GM23338 (cell line): ENCODE measurements at regions not wholly inside any gene's neighbourhood (a gene's known extent, or its start where the extent isn't known, plus 50 kb on each side); places are given as distances from the start of the nearest gene placed in this dataset.

Source experiments
- ATAC-seq: fragments of 200-7000 bp; cut with Tn5 transposase; 3 replicates; pipeline ENCODE4 v1.9.1; 2020
- DNase-seq: peaks from one replicate; pipeline ENCODE4 v3.0.0-alpha.2; 2015; ENCODE audit warnings: low spot score
- H2AFZ ChIP-seq: fragments of 200-600 bp; sonication (generic); 2 replicates; pipeline ENCODE4 v1.8.0; 2016; ENCODE audit warnings: antibody characterized with exemption, mild to moderate bottlenecking, moderate library complexity
- H3F3A ChIP-seq: fragments of 200-600 bp; sonication (generic); replicated peaks from 2 replicates; pipeline ENCODE4 v1.8.0; 2017; ENCODE audit warnings: antibody characterized with exemption, mixed run types, low read depth
- H3K27ac ChIP-seq: fragments of 200-600 bp; sonication (generic); 2 replicates; pipeline ENCODE4 v1.6.1; 2016; ENCODE audit warnings: low read depth
- H3K27me3 ChIP-seq: fragments of 200-600 bp; sonication (generic); 2 replicates; pipeline ENCODE4 v1.8.0; 2016; ENCODE audit warnings: mild to moderate bottlenecking, mixed run types, moderate library complexity; ENCODE audit not compliant: insufficient read depth
- H3K36me3 ChIP-seq: fragments of 200-600 bp; sonication (generic); 2 replicates; pipeline ENCODE4 v1.8.0; 2016; ENCODE audit warnings: mild to moderate bottlenecking; ENCODE audit not compliant: insufficient read depth
- H3K4me1 ChIP-seq: fragments of 200-600 bp; sonication (generic); 2 replicates; pipeline ENCODE4 v1.8.0; 2016; ENCODE audit warnings: mild to moderate bottlenecking, moderate library complexity; ENCODE audit not compliant: insufficient read depth
- H3K4me2 ChIP-seq: fragments of 200-600 bp; sonication (generic); 2 replicates; pipeline ENCODE4 v1.7.1; 2017; ENCODE audit warnings: mixed run types
- H3K4me3 ChIP-seq: fragments of 200-600 bp; sonication (generic); 2 replicates; pipeline ENCODE4 v1.6.1; 2016; ENCODE audit warnings: mixed run types
- H3K79me2 ChIP-seq: fragments of 200-600 bp; sonication (generic); replicated peaks from 2 replicates; pipeline ENCODE4 v1.8.0; 2017; ENCODE audit warnings: mild to moderate bottlenecking; ENCODE audit not compliant: insufficient read depth
- H3K9me2 ChIP-seq: fragments of 200-600 bp; sonication (generic); 2 replicates; pipeline ENCODE4 v1.8.0; 2017; ENCODE audit not compliant: insufficient read depth
- H4K20me1 ChIP-seq: fragments of 200-600 bp; sonication (generic); replicated peaks from 2 replicates; pipeline ENCODE4 v1.8.0; 2017; ENCODE audit warnings: mild to moderate bottlenecking; ENCODE audit not compliant: insufficient read depth
- H3K27ac Mint-ChIP-seq: 2 replicates; pipeline ENCODE4 v1.8.0; 2020; ENCODE audit warnings: inconsistent platforms, mild to moderate bottlenecking, moderate library complexity, mixed read lengths
- H3K27me3 Mint-ChIP-seq: 3 replicates; pipeline ENCODE4 v1.8.0; 2022; ENCODE audit warnings: low read depth, mild to moderate bottlenecking, moderate library complexity, mixed read lengths, inconsistent platforms; ENCODE audit not compliant: insufficient read depth, poor library complexity
- H3K36me3 Mint-ChIP-seq: 3 replicates; pipeline ENCODE4 v1.8.0; 2021; ENCODE audit warnings: low read depth, mild to moderate bottlenecking, inconsistent platforms, moderate library complexity, mixed read lengths
- H3K4me1 Mint-ChIP-seq: 3 replicates; pipeline ENCODE4 v1.8.0; 2020; ENCODE audit warnings: mild to moderate bottlenecking, inconsistent platforms, mixed read lengths
- H3K4me3 Mint-ChIP-seq: 3 replicates; pipeline ENCODE4 v1.8.0; 2021; ENCODE audit warnings: moderate library complexity, mild to moderate bottlenecking, inconsistent platforms, mixed read lengths
- H3K9me3 Mint-ChIP-seq: 3 replicates; pipeline ENCODE4 v1.8.0; 2020; ENCODE audit warnings: moderate library complexity, mild to moderate bottlenecking, inconsistent platforms, mixed read lengths
- EZH2 ChIP-seq: fragments of 200-600 bp; sonication (generic); IDR thresholded peaks from one replicate; pipeline ENCODE4 v1.8.0; 2017; ENCODE audit warnings: antibody characterized with exemption, mild to moderate bottlenecking, low read depth; ENCODE audit not compliant: unreplicated experiment
- POLR2AphosphoS5 ChIP-seq: IDR thresholded peaks from 2 replicates; pipeline ENCODE4 v1.6.1; 2016; ENCODE audit warnings: antibody characterized with exemption, low read depth
- STAT1 ChIP-seq: IDR thresholded peaks from one replicate; pipeline ENCODE4 v1.6.1; 2016; ENCODE audit warnings: antibody characterized with exemption; ENCODE audit not compliant: unreplicated experiment
- ZNF114 ChIP-seq: fragments of 250-450 bp; sonication (Bioruptor Pico); IDR thresholded peaks from 2 replicates; pipeline ENCODE4 v1.5.0; 2020; ENCODE audit warnings: mild to moderate bottlenecking, moderate library complexity
- TF ChIP-seq, protein P1 (sequence below): fragments of 250-450 bp; sonication (Bioruptor Pico); IDR thresholded peaks from 2 replicates; pipeline ENCODE4 v1.5.0; 2020; ENCODE audit warnings: mild to moderate bottlenecking, moderate library complexity
- TF ChIP-seq, protein P2 (sequence below), 2 experiments: fragments of 200-600 bp in 1 of 2; sonication (generic) in 1 of 2; conservative IDR thresholded peaks; 2 replicates each; pipeline versions ENCODE4 v1.5.1 to v1.6.1; 2016 to 2017; ENCODE audit warnings: antibody characterized with exemption in 2 of 2, low read depth in 2 of 2, mild to moderate bottlenecking in 2 of 2, moderate library complexity in 1 of 2
- TF ChIP-seq, protein P3 (sequence below): IDR thresholded peaks from 2 replicates; pipeline ENCODE4 v1.6.1; 2016; ENCODE audit warnings: antibody characterized with exemption

DNA sequence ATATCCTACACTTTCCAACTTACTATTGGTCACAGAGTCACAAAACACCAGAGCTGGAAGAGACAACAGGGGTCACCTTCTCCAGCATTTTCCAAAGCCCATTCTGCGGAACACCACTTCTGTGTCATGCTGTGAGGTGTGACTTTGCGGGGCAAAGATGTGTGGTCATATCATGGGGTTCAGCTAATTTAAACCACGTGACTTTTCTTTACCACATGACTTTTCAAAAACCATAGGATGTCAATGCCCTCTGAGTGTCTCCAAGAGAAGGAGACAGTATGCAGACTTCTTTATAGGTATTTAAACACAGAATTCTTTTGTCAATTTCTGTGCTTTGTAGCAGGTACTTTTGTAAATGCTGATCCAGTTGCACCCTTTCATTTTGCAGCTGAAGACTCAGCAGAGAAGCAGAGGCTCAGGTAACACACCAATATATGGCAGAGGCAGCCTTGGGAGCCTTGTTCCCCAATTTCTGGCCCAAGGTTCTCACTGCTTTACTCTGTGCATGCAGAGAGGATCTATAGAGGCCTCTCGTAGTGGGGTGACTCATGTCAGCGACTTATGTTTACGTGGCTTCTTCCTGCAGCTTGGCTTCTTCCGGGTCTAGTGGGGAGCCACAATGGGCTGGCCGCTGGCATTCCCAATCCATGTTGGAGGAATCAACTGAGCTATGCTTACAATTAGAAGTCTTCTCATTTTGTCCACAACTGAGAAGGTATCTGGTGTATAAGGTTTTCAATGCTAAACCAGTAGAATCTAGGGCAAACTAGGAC lies 104.0 kb upstream of the RHOBTB1 start (continued):
- TF ChIP-seq, protein P1, sequence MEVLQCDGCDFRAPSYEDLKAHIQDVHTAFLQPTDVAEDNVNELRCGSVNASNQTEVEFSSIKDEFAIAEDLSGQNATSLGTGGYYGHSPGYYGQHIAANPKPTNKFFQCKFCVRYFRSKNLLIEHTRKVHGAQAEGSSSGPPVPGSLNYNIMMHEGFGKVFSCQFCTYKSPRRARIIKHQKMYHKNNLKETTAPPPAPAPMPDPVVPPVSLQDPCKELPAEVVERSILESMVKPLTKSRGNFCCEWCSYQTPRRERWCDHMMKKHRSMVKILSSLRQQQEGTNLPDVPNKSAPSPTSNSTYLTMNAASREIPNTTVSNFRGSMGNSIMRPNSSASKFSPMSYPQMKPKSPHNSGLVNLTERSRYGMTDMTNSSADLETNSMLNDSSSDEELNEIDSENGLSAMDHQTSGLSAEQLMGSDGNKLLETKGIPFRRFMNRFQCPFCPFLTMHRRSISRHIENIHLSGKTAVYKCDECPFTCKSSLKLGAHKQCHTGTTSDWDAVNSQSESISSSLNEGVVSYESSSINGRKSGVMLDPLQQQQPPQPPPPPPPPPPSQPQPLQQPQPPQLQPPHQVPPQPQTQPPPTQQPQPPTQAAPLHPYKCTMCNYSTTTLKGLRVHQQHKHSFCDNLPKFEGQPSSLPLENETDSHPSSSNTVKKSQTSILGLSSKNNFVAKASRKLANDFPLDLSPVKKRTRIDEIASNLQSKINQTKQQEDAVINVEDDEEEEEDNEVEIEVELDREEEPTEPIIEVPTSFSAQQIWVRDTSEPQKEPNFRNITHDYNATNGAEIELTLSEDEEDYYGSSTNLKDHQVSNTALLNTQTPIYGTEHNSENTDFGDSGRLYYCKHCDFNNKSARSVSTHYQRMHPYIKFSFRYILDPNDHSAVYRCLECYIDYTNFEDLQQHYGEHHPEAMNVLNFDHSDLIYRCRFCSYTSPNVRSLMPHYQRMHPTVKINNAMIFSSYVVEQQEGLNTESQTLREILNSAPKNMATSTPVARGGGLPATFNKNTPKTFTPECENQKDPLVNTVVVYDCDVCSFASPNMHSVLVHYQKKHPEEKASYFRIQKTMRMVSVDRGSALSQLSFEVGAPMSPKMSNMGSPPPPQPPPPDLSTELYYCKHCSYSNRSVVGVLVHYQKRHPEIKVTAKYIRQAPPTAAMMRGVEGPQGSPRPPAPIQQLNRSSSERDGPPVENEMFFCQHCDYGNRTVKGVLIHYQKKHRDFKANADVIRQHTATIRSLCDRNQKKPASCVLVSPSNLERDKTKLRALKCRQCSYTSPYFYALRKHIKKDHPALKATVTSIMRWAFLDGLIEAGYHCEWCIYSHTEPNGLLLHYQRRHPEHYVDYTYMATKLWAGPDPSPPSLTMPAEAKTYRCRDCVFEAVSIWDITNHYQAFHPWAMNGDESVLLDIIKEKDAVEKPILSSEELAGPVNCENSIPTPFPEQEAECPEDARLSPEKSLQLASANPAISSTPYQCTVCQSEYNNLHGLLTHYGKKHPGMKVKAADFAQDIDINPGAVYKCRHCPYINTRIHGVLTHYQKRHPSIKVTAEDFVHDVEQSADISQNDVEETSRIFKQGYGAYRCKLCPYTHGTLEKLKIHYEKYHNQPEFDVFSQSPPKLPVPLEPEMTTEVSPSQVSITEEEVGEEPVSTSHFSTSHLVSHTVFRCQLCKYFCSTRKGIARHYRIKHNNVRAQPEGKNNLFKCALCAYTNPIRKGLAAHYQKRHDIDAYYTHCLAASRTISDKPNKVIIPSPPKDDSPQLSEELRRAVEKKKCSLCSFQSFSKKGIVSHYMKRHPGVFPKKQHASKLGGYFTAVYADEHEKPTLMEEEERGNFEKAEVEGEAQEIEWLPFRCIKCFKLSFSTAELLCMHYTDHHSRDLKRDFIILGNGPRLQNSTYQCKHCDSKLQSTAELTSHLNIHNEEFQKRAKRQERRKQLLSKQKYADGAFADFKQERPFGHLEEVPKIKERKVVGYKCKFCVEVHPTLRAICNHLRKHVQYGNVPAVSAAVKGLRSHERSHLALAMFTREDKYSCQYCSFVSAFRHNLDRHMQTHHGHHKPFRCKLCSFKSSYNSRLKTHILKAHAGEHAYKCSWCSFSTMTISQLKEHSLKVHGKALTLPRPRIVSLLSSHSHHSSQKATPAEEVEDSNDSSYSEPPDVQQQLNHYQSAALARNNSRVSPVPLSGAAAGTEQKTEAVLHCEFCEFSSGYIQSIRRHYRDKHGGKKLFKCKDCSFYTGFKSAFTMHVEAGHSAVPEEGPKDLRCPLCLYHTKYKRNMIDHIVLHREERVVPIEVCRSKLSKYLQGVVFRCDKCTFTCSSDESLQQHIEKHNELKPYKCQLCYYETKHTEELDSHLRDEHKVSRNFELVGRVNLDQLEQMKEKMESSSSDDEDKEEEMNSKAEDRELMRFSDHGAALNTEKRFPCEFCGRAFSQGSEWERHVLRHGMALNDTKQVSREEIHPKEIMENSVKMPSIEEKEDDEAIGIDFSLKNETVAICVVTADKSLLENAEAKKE (CRISPR knock-in tag) = no peak
- TF ChIP-seq, protein P2, sequence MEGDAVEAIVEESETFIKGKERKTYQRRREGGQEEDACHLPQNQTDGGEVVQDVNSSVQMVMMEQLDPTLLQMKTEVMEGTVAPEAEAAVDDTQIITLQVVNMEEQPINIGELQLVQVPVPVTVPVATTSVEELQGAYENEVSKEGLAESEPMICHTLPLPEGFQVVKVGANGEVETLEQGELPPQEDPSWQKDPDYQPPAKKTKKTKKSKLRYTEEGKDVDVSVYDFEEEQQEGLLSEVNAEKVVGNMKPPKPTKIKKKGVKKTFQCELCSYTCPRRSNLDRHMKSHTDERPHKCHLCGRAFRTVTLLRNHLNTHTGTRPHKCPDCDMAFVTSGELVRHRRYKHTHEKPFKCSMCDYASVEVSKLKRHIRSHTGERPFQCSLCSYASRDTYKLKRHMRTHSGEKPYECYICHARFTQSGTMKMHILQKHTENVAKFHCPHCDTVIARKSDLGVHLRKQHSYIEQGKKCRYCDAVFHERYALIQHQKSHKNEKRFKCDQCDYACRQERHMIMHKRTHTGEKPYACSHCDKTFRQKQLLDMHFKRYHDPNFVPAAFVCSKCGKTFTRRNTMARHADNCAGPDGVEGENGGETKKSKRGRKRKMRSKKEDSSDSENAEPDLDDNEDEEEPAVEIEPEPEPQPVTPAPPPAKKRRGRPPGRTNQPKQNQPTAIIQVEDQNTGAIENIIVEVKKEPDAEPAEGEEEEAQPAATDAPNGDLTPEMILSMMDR (conservative IDR thresholded peaks at IDR 0.05; ENCODE audit: low read depth in 2 of 2) = no peak

DNA sequence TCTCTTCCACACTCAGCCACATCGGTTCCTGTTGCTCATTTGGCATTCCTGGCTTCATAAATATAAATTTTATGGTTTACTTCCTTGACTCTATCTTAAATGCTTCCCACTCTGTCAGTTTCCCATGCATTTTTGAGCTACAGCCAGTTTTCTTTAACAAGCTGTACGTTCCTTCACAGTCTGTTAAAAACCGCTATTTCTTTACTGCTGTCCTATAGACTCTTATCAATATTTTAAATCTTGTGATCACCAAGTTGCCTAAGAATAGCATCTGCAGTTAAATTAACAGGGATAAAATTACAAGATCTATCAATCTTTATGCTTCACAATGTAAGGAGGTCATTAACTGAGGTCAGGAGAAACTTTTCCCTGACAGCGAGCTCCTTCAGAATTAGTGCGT lies 103.1 kb upstream of the RHOBTB1 start:
- H3K4me3 Mint-ChIP-seq = no peak overlapping the region
- Histone ChIP-seq H4K20me1 (no peaks in the 10 kb centered on the region), H3K4me1 (peaks cover 7% of the 10 kb centered on the region; the same call in 1 of the 2 replicates), H3F3A (no peaks in the 10 kb centered on the region), H3K79me2 (no peaks in the 10 kb centered on the region), H3K9me2 (no peaks in the 10 kb centered on the region), H3K36me3 (no peaks in the 10 kb centered on the region), H3K4me3 (no peak overlapping the region), H3K27me3 (no peaks in the 10 kb centered on the region), H3K27ac (no peak overlapping the region), H2AFZ (no peak overlapping the region), H3K4me2 (no peak overlapping the region)
- no peak overlapping the region for H3K27ac Mint-ChIP-seq
- H3K9me3 Mint-ChIP-seq = no peaks in the 10 kb centered on the region
- DNase-seq (no peak), ATAC-seq (no peak)
- no peaks in the 10 kb centered on the region for H3K36me3 Mint-ChIP-seq
- peaks cover 2% of the 10 kb centered on the region for H3K27me3 Mint-ChIP-seq
- H3K4me1 Mint-ChIP-seq = peaks cover 9% of the 10 kb centered on the region; the same call in 2 of the 3 replicates
- TF ChIP-seq, protein P2 (conservative IDR thresholded peaks at IDR 0.05; ENCODE audit: low read depth in 2 of 2) = no peak
- TF ChIP-seq ZNF114 (CRISPR knock-in tag) (no peak), STAT1 (no peak), POLR2AphosphoS5 (no peak), EZH2 (no peak)
- TF ChIP-seq, protein P3, sequence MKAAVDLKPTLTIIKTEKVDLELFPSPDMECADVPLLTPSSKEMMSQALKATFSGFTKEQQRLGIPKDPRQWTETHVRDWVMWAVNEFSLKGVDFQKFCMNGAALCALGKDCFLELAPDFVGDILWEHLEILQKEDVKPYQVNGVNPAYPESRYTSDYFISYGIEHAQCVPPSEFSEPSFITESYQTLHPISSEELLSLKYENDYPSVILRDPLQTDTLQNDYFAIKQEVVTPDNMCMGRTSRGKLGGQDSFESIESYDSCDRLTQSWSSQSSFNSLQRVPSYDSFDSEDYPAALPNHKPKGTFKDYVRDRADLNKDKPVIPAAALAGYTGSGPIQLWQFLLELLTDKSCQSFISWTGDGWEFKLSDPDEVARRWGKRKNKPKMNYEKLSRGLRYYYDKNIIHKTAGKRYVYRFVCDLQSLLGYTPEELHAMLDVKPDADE = no peak
